ENCODE measurements at regions not wholly inside any gene's neighbourhood (a gene's known extent, or its start where the extent isn't known, plus 50 kb on each side); places are given as distances from the start of the nearest gene placed in this dataset.

GRCh38 chr10:83357004-83357403 lies 782.3 kb upstream of the GHITM start:
- DNase-seq (ENCODE audit: low spot score) = no peak

GRCh38 chr10:83357627-83358026 lies 781.7 kb upstream of the GHITM start:
- no peak for DNase-seq (ENCODE audit: low spot score)

DNA sequence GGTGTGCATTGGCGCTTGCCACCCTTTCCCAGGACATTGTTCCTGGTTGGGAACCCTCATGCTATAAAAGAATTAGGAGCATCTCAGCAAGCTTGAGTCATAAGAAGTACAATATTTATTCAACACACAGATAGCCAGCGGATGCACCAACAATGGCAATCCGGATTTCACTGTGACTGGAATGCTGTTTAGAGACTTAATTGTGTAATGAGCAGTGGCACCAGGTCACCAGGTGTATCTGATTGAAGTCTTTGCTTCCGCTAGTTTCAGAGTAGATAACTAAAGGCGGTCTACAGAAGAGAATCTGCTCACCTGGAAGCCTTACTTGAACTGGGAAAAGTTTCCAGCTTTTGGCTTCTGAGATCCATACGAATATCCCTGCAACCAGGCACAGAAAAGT lies 772.3 kb upstream of the GHITM start:
- DNase-seq (ENCODE audit: low spot score) = no peak

GRCh38 chr10:83371696-83372490 lies 767.4 kb upstream of the GHITM start:
- no peak for DNase-seq (ENCODE audit: low spot score)

- no peak for DNase-seq (ENCODE audit: low spot score)
Observed at GRCh38 chr10:83372646-83373045, 766.7 kb upstream of the GHITM start.

GRCh38 chr10:83373671-83374070 lies 765.6 kb upstream of the GHITM start:
- DNase-seq (ENCODE audit: low spot score) = peak; percentile 10

- no peak for DNase-seq (ENCODE audit: low spot score)
Observed at GRCh38 chr10:83374741-83375140, 764.6 kb upstream of the GHITM start.

- DNase-seq (ENCODE audit: low spot score) = no peak
Observed at GRCh38 chr10:83375274-83375673, 764.0 kb upstream of the GHITM start.

GRCh38 chr10:83397806-83398205 lies 741.5 kb upstream of the GHITM start:
- no peak for DNase-seq (ENCODE audit: low spot score)

- DNase-seq (ENCODE audit: low spot score) = no peak
Observed at GRCh38 chr10:83410570-83410969, 728.7 kb upstream of the GHITM start.

DNA sequence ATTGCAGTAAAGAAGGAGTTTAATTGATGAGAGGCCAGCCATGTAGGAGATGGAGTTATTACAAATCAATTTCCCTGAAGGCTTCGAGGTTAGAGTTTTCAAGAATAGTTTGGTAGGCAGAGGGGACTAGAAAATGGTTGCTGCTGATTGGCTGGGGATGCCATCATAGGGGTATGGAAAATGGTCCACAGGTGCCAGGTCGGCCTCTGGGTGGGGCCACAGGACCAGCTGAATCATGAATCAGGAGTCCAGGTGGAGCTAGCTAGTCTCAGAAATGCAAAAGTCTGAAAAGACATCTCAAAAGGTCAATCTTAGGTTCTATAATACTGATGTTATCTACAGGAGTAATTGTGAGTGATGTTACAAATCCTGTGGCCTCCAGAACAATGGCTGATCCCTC lies 714.0 kb upstream of the GHITM start:
- DNase-seq (ENCODE audit: low spot score) = no peak

GRCh38 chr10:83427101-83427500 lies 712.2 kb upstream of the GHITM start:
- no peak for DNase-seq (ENCODE audit: low spot score)

- DNase-seq (ENCODE audit: low spot score) = no peak
Observed at GRCh38 chr10:83432261-83433045, 706.9 kb upstream of the GHITM start.

DNA sequence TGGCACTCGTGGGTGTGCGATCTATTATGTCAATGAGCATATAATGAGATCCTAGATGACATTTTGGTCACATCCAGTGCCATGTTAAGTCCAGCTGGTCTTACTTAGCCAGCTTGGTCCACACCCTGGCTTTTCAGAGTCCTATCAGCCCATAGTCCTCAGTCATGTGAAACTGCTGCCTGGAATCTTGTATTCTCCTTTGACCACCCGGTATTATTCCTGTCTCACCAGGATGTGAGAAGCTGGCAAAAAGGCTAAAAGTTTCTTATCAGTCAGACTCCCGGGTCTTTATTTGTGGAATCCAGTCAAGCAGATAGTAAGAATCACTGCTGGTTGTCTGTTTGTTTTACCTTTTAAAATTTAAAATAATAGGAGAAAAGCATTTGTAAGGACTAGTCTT lies 705.6 kb upstream of the GHITM start:
- no peak for DNase-seq (ENCODE audit: low spot score)

GRCh38 chr10:83448013-83448412 lies 691.3 kb upstream of the GHITM start:
- no peak for DNase-seq (ENCODE audit: low spot score)

DNA sequence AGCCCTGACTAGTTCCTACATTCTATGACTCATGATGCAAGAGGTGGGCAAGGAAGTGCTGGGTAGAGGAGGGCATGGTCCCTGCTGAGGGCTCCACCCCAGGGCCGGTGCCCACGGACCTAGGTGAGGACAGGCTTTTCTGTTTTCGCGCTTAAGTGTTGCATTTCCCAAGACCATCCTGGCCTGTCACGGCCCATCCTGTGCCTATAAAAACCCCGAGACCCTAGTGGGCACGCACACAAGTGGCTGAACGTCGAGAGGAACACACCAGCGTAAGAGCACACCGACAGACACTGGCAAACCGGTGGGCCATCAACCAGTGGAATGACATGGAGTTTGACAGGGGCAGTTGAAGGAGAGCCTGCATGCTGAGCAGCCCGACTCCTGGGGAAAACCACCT lies 680.7 kb upstream of the GHITM start:
- DNase-seq (ENCODE audit: low spot score) = no peak

- no peak for DNase-seq (ENCODE audit: low spot score)
Observed at GRCh38 chr10:83459124-83459523, 680.2 kb upstream of the GHITM start.

DNA sequence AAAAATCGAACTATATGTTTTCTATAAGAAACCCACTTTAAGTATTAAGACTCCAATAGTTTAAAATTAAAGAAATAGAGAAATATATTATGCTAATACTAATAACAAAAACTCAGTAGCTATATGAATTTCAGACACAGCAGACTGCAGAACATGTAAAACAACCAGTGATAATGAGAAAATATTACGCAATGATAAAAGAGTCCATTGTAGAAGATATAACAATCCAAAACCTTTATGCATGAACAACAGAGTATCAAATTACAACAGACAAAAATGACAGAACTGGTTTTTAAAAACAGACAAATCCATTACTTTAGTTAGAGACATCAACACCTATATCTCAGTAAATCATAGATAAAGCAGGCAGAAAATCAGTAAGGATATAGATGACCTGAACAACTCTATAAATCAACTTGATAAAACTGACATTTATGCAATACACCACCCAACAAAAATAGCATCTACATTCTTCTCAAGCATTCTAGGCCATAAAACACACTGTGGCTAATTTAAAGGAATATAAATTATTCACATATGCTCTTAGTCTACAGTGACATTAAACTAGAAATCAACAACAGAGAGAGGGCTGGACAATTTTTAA lies 669.5 kb upstream of the GHITM start:
- no peak for DNase-seq (ENCODE audit: low spot score)

GRCh38 chr10:83476211-83476610 lies 663.1 kb upstream of the GHITM start:
- DNase-seq (ENCODE audit: low spot score) = no peak

GRCh38 chr10:83489161-83489560 lies 650.1 kb upstream of the GHITM start:
- DNase-seq (ENCODE audit: low spot score) = no peak

DNA sequence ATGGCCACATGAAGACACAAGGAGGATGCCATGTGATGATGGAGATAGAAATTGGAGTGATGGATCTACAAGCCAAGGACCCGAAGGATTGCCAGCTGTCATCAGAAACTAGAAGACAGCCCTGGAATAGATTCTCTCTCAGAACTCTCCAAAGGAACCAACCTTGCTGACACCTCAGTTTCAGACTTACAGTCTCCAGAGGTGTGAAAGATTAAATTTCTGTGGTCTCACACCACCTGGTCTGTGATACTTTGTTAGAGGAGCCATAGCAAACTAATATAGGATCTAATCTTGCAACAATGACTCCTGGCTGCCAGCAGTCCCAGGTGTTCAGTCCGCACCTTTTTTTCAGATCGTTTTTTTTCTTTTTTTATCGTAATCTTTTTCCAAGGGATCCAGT lies 647.3 kb upstream of the GHITM start:
- DNase-seq (ENCODE audit: low spot score) = no peak

DNA sequence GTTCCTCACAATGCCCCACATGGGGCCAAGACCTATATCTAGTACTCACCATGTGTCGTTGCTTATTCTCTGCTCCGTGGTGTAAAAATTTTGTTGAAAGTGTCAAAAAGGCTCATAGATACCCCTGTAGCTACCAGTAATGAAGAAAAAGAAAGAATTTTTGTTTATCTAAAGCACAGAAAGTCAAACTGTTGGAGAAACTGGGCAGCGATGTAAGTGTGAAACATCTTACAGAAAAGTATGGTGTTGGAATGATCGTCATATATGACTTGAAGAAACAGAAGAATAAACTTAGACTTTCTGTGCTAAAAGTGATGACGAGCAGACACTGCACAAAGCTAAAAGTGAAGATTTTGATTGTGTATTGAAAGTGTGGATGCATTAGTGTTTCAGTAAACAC lies 626.6 kb upstream of the GHITM start:
- no peak for DNase-seq (ENCODE audit: low spot score)

DNA sequence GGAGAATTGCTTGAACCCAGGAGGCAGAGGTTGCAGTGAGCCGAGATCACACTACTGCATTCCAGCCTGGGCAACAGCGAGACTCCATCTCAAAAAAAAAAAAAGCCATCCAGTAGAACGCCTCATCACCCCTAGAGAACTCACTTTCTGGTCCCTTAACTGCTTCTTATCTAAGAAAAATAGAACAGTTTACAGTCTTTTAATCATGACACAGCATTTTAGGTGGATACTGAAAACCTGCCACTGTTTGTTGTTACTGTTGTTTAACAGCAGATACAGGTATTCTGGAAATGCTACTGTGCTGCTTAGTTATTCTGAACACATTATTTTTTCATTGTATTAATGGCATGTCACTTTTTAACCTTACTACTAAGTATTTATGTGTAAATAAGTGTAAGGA lies 624.3 kb upstream of the GHITM start:
- no peak for DNase-seq (ENCODE audit: low spot score)
